ENCODE measurements at regions not wholly inside any gene's neighbourhood (a gene's known extent, or its start where the extent isn't known, plus 50 kb on each side); places are given as distances from the start of the nearest gene placed in this dataset.

- H2BK20ac ChIP-seq (ENCODE audit: low read length) = no peak overlapping the region
- POLR2A ChIA-PET (ENCODE audit: partially characterized antibody) = no interaction called here
- TF ChIP-seq SP4 (IDR thresholded peaks at IDR 0.05; ENCODE audit: low read length) (no peak), GABPA (IDR thresholded peaks at IDR 0.05; ENCODE audit: borderline replicate concordance, insufficient read depth, low read length) (no peak), NRF1 (IDR thresholded peaks at IDR 0.05; ENCODE audit: low read depth, low read length) (no peak)
Observed at GRCh38 chr19:30277941-30278881, 94.0 kb upstream of the ZNF536 start.

More at GRCh38 chr19:30277941-30278881, 94.0 kb upstream of the ZNF536 start:
- no peaks in the 10 kb centered on the region; a peak in 1 of 7 replicates for H3K27me3 ChIP-seq (replicated peaks in 1 of 4; ENCODE audit: control insufficient read depth in 3 of 4, extremely low read depth in 1 of 4, insufficient read depth in 3 of 4, low read length in 3 of 4)
- WGBS, 2 experiments (ENCODE audit: extremely low coverage in 1 of 2, insufficient coverage in 1 of 2, insufficient read length in 1 of 2, insufficient replicate concordance in 2 of 2, low coverage in 1 of 2, low lambda C conversion rate in 2 of 2, missing lambda C conversion rate in 1 of 2) = 89% methylated on average over 16 of the region's 16 CpGs; no CpG with 5 or more reads in 1 of the 2 experiments
- no peak overlapping the region for H3K9ac ChIP-seq (replicated peaks in 1 of 4; ENCODE audit: extremely low read depth in 1 of 4, low read depth in 3 of 4, low read length in 3 of 4)
- H2AFZ ChIP-seq (ENCODE audit: low read length) = no peak overlapping the region
- no peak overlapping the region for H4K5ac ChIP-seq (ENCODE audit: insufficient read length, low read depth, low read length)
- CTCF ChIA-PET (ENCODE audit: partially characterized antibody) = interaction anchor here (1.1 kb wide), 2 partner anchors 46 to 118 kb away, joined by 3 read pairs; no protein-coding TSS in a partner anchor
- no peaks in the 10 kb centered on the region for H4K20me1 ChIP-seq (replicated peaks in 1 of 2; ENCODE audit: control insufficient read depth in 1 of 2, insufficient read depth in 2 of 2, low read length in 2 of 2)
- H2BK12ac ChIP-seq (ENCODE audit: low read depth, low read length) = no peak overlapping the region; the same call in 1 of the 2 replicates
- no peak overlapping the region for H4K91ac ChIP-seq (replicated peaks; ENCODE audit: insufficient read length, low read length)
- H3K23ac ChIP-seq (ENCODE audit: insufficient read length) = no peak overlapping the region
- H2BK120ac ChIP-seq (replicated peaks; ENCODE audit: low read depth, low read length) = no peak overlapping the region
- H3K4ac ChIP-seq (replicated peaks; ENCODE audit: insufficient read length, low read depth, low read length) = no peak overlapping the region
- FAIRE-seq = no peak
- no peak overlapping the region for H2AK5ac ChIP-seq (ENCODE audit: low read depth, low read length)
- H3K9me3 ChIP-seq (ENCODE audit: insufficient read depth in 2 of 2, low read depth in 1 of 2, low read length in 1 of 2) = peaks cover 2 to 4% of the 10 kb centered on the region in 2 experiments; a peak in 3 of 4 replicates
- H3K79me1 ChIP-seq (ENCODE audit: low read depth, low read length) = no peaks in the 10 kb centered on the region
- H3K36me3 ChIP-seq (ENCODE audit: control insufficient read depth in 2 of 4, insufficient read depth in 4 of 4, low read length in 3 of 4) = no peaks in the 10 kb centered on the region
- H3K79me2 ChIP-seq (ENCODE audit: control insufficient read depth in 1 of 2, insufficient read depth in 2 of 2, low read length in 2 of 2) = no peaks in the 10 kb centered on the region
- peaks cover 1 to 17% (median 5%) of the 10 kb centered on the region in 4 experiments for H3K4me1 ChIP-seq (replicated peaks in 1 of 4; ENCODE audit: control insufficient read depth in 3 of 4, insufficient read depth in 4 of 4, low read length in 3 of 4)
- no peak overlapping the region for H3K14ac ChIP-seq (ENCODE audit: insufficient read length)
- H3K56ac ChIP-seq (replicated peaks; ENCODE audit: insufficient read length, low read depth, low read length) = no peak overlapping the region
- no peak overlapping the region for H3K18ac ChIP-seq (ENCODE audit: extremely low read depth, low read length)
- 0 out of 2 replicates have a peak overlapping the region, but pooled peaks have one; percentile 35 for H2BK15ac ChIP-seq (ENCODE audit: low read length)
- no peak overlapping the region for H3K4me2 ChIP-seq (ENCODE audit: insufficient read depth in 1 of 2, low read depth in 2 of 2, low read length in 2 of 2)
- H3K23me2 ChIP-seq (ENCODE audit: low read depth, low read length) = no peaks in the 10 kb centered on the region
- no peak for DNase-seq (ENCODE audit: low read depth in 1 of 2, low spot score in 2 of 2)
- H3K27ac ChIP-seq (ENCODE audit: low read depth, low read length) = no peak overlapping the region
- no peak overlapping the region for H2BK5ac ChIP-seq (ENCODE audit: low read depth, low read length)
- H4K8ac ChIP-seq (ENCODE audit: extremely low read depth, insufficient read depth, low read length) = no peak overlapping the region; the same call in 1 of the 2 replicates
- H3K4me3 ChIP-seq (ENCODE audit: extremely low read depth in 1 of 4, insufficient read depth in 2 of 4, low read depth in 3 of 4, low read length in 4 of 4) = no peak overlapping the region

All from H1 (cell line).